ENCODE measurements at regions not wholly inside any gene's neighbourhood (a gene's known extent, or its start where the extent isn't known, plus 50 kb on each side); places are given as distances from the start of the nearest gene placed in this dataset.
A peak's percentile ranks its signal among the peaks of the same experiment; 100 is the strongest.

- Histone ChIP-seq H3K36me3 (ENCODE audit: insufficient read depth, low read length) (no peaks in the 10 kb centered on the region), H3K9me3 (replicated peaks; ENCODE audit: low read length) (no peaks in the 10 kb centered on the region), H3K4me1 (ENCODE audit: control insufficient read depth, insufficient read depth, low read length) (peaks cover 16% of the 10 kb centered on the region), H3K27me3 (ENCODE audit: control insufficient read depth, insufficient read depth, low read length) (peaks cover 6% of the 10 kb centered on the region), H3K4me3 (ENCODE audit: low read length) (no peak overlapping the region), H3K9ac (ENCODE audit: low read depth, low read length) (no peak overlapping the region), H3K4me2 (ENCODE audit: low read length) (no peak overlapping the region)
These were observed 51.2 kb upstream of the TCF7 start for GRCh38 chr5:134063188-134063820.

- H3K27me3 ChIP-seq (ENCODE audit: control insufficient read depth, insufficient read depth, low read length) = no peaks in the 10 kb centered on the region
- peaks cover 16% of the 10 kb centered on the region for H3K4me1 ChIP-seq (ENCODE audit: control insufficient read depth, insufficient read depth, low read length)
- no peak overlapping the region for H3K4me2 ChIP-seq (ENCODE audit: low read length)
- no peaks in the 10 kb centered on the region for H3K9me3 ChIP-seq (replicated peaks; ENCODE audit: low read length)
- H3K36me3 ChIP-seq (ENCODE audit: insufficient read depth, low read length) = no peaks in the 10 kb centered on the region
- peak overlapping the region; percentile 66 for H3K9ac ChIP-seq (ENCODE audit: low read depth, low read length)
- H3K4me3 ChIP-seq (ENCODE audit: low read length) = no peak overlapping the region
These were observed 54.6 kb upstream of the TCF7 start for GRCh38 chr5:134059758-134060495.

DNA sequence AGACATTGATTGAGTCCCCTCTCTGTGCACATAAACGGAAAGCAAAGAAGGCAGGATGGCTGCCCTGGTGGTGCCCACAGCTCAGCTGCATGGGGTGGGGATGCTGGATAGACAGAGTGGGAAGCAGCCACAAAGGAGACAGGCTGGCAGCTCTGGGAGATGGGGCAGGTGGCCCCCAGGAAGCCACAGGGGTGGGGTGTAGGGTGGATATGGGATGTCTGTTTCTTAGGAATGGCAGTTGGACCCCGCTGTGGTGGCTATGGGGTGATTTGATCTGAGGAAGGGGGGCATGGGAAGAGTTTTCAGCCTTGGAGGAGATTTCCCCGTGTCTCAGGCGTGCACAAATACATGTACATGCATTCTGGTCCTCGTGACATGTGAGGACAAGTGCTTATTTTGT, 50.2 kb upstream of the VDAC1 start:
- H3K9ac ChIP-seq (ENCODE audit: low read depth, low read length) = no peak overlapping the region
- no peaks in the 10 kb centered on the region for H3K36me3 ChIP-seq (ENCODE audit: insufficient read depth, low read length)
- no peak overlapping the region for H3K4me2 ChIP-seq (ENCODE audit: low read length)
- H3K4me1 ChIP-seq (ENCODE audit: control insufficient read depth, insufficient read depth, low read length) = peaks cover 16% of the 10 kb centered on the region
- H3K4me3 ChIP-seq (ENCODE audit: low read length) = no peak overlapping the region
- H3K27me3 ChIP-seq (ENCODE audit: control insufficient read depth, insufficient read depth, low read length) = no peaks in the 10 kb centered on the region
- H3K9me3 ChIP-seq (replicated peaks; ENCODE audit: low read length) = no peaks in the 10 kb centered on the region

Measured in skeletal muscle satellite cell (primary cell).